Fibroblast of peridontal ligament (primary cell): ENCODE measurements at regions not wholly inside any gene's neighbourhood (a gene's known extent, or its start where the extent isn't known, plus 50 kb on each side); places are given as distances from the start of the nearest gene placed in this dataset.

ENCODE experiments used
- DNase-seq: peaks from one replicate; pipeline ENCODE4 v3.0.0-alpha.2; 2010; ENCODE audit errors: extremely low read depth

GRCh38 chr15:29611057-29611456 is 211.2 kb downstream of the TJP1 start:
- DNase-seq, result no peak

- no peak for DNase-seq
Observed at GRCh38 chr15:29601811-29602210, 220.5 kb downstream of the TJP1 start.

GRCh38 chr15:29600262-29600661 is 222.0 kb downstream of the TJP1 start:
- DNase-seq, result no peak

- DNase-seq, result peak; percentile 43
Observed at GRCh38 chr15:29596266-29596665, 226.0 kb downstream of the TJP1 start.

- no peak for DNase-seq
Observed at GRCh38 chr15:29593629-29594028, 228.6 kb downstream of the TJP1 start.

GRCh38 chr15:29593111-29593510 is 229.2 kb downstream of the TJP1 start:
- DNase-seq, result no peak

GRCh38 chr15:29590701-29591100 is 231.6 kb downstream of the TJP1 start:
- DNase-seq, result no peak

- DNase-seq, result no peak
Observed at GRCh38 chr15:29589975-29590374, 232.3 kb downstream of the TJP1 start.

- no peak for DNase-seq
Observed at GRCh38 chr15:29589416-29589815, 232.9 kb downstream of the TJP1 start.

- no peak for DNase-seq
Observed at GRCh38 chr15:29573197-29573838, 248.9 kb downstream of the TJP1 start.

GRCh38 chr15:29571792-29572431 is 250.4 kb downstream of the TJP1 start:
- DNase-seq, result peak; percentile 3

- DNase-seq, result peak; percentile 7
Observed at GRCh38 chr15:29570948-29571791, 251.1 kb downstream of the TJP1 start.

- no peak for DNase-seq
Observed at GRCh38 chr15:29570121-29570947, 251.9 kb downstream of the TJP1 start.

- DNase-seq, result no peak
Observed at GRCh38 chr15:29569533-29570092, 252.7 kb downstream of the TJP1 start.

GRCh38 chr15:29568840-29569532 is 253.3 kb downstream of the TJP1 start:
- DNase-seq, result no peak

- DNase-seq, result no peak
Observed at GRCh38 chr15:29567336-29567735, 254.9 kb downstream of the TJP1 start.

GRCh38 chr15:29566914-29567313 is 255.4 kb downstream of the TJP1 start:
- no peak for DNase-seq

GRCh38 chr15:29563112-29563511 is 259.2 kb downstream of the TJP1 start:
- no peak for DNase-seq

GRCh38 chr15:29560896-29561295 is 261.4 kb downstream of the TJP1 start:
- DNase-seq, result no peak

GRCh38 chr15:29558261-29558660 is 264.0 kb downstream of the TJP1 start:
- no peak for DNase-seq

GRCh38 chr15:29557171-29557570 is 265.1 kb downstream of the TJP1 start:
- no peak for DNase-seq
